DND-41 (cell line): ENCODE measurements at regions not wholly inside any gene's neighbourhood (a gene's known extent, or its start where the extent isn't known, plus 50 kb on each side); places are given as distances from the start of the nearest gene placed in this dataset.

ENCODE experiments used
- CTCF ChIP-seq: IDR thresholded peaks from 2 replicates; pipeline ENCODE4 v1.5.1; 2012; ENCODE audit warnings: borderline replicate concordance, low read length, moderate library complexity, mild to moderate bottlenecking; ENCODE audit not compliant: poor library complexity, severe bottlenecking; ENCODE audit errors: extremely low read depth
- EZH2 ChIP-seq: IDR thresholded peaks from 3 replicates; pipeline ENCODE4 v1.6.1; 2012; ENCODE audit warnings: borderline replicate concordance, low read depth, mild to moderate bottlenecking, moderate library complexity, low read length, inconsistent platforms; ENCODE audit not compliant: severe bottlenecking

- no peak for TF ChIP-seq CTCF
- no peak for TF ChIP-seq EZH2
These were observed 52.8 kb upstream of the IGLL5 start for GRCh38 chr22:22834783-22835182.
